GM13976 (cell line): ENCODE measurements at regions not wholly inside any gene's neighbourhood (a gene's known extent, or its start where the extent isn't known, plus 50 kb on each side); places are given as distances from the start of the nearest gene placed in this dataset.

ENCODE experiments used
- DNase-seq: peaks from one replicate; pipeline ENCODE4 v3.0.0; 2012; ENCODE audit warnings: low spot score
- CTCF ChIP-seq: IDR thresholded peaks from 2 replicates; pipeline ENCODE4 v1.5.1; 2012; ENCODE audit warnings: borderline replicate concordance, mild to moderate bottlenecking; ENCODE audit not compliant: insufficient read depth; ENCODE audit errors: extremely low read depth, missing control alignments, control extremely low read depth
- in situ Hi-C: fragments of 300-500 bp; cut with MboI; formaldehyde crosslinking; loops from one replicate; pipeline ENCODE4 v1.12.0; 2022; ENCODE audit warnings: low sequenced_read_pairs, mixed read lengths, inconsistent platforms; ENCODE audit not compliant: unreplicated experiment

GRCh38 chr20:57879437-57879778 lies 169.6 kb upstream of the PMEPA1 start:
- in situ Hi-C loops: no loop called here
- no peak for DNase-seq

GRCh38 chr20:57878786-57879424 lies 169.1 kb upstream of the PMEPA1 start:
- in situ Hi-C loops: no loop called here
- no peak for DNase-seq
- TF ChIP-seq CTCF: no peak

More at GRCh38 chr20:57879437-57879778, 169.6 kb upstream of the PMEPA1 start:
- TF ChIP-seq CTCF: no peak

GRCh38 chr20:57877995-57878394 lies 168.2 kb upstream of the PMEPA1 start:
- in situ Hi-C loops: no loop called here
- no peak for TF ChIP-seq CTCF
- DNase-seq: no peak

- no peak for TF ChIP-seq CTCF
- in situ Hi-C loops: no loop called here
- DNase-seq: no peak
Observed at GRCh38 chr20:57877131-57877824, 167.5 kb upstream of the PMEPA1 start.

- DNase-seq: no peak
- in situ Hi-C loops: no loop called here
- TF ChIP-seq CTCF: no peak
Observed at GRCh38 chr20:57876163-57876562, 166.3 kb upstream of the PMEPA1 start.

GRCh38 chr20:57874141-57874540 lies 164.3 kb upstream of the PMEPA1 start:
- in situ Hi-C loops: no loop called here
- no peak for TF ChIP-seq CTCF
- no peak for DNase-seq

- TF ChIP-seq CTCF: no peak
- in situ Hi-C loops: no loop called here
Observed at GRCh38 chr20:57872816-57873409, 163.1 kb upstream of the PMEPA1 start.

More at GRCh38 chr20:57872816-57873409, 163.1 kb upstream of the PMEPA1 start:
- peak; percentile 6 for DNase-seq
